SH-SY5Y (cell line): ENCODE measurements at regions not wholly inside any gene's neighbourhood (a gene's known extent, or its start where the extent isn't known, plus 50 kb on each side); places are given as distances from the start of the nearest gene placed in this dataset.

Experiments
- GATA2 ChIP-seq: IDR thresholded peaks from 2 replicates; pipeline ENCODE4 v1.6.1; 2011; ENCODE audit warnings: mild to moderate bottlenecking, low read depth, low read length
- GATA3 ChIP-seq: IDR thresholded peaks from 2 replicates; pipeline ENCODE4 v1.6.1; 2011; ENCODE audit warnings: low read depth, mild to moderate bottlenecking, low read length, moderate library complexity

- TF ChIP-seq GATA3, result no peak
- TF ChIP-seq GATA2, result no peak
These were observed 474.2 kb downstream of the MED10 start for GRCh38 chr5:5904113-5904512.
